ENCODE measurements at regions not wholly inside any gene's neighbourhood (a gene's known extent, or its start where the extent isn't known, plus 50 kb on each side); places are given as distances from the start of the nearest gene placed in this dataset.
"Not testable (repeated sequence)": the region's sequence is repeated elsewhere in the genome, so short reads cannot be mapped to it uniquely, and the experiment has no call there.

GRCh38 chr18:71223486-71223885 lies 934.6 kb downstream of the SOCS6 start:
- Histone ChIP-seq H3K27ac (no peak overlapping the region), H3K4me1 (replicated peaks) (no peaks in the 10 kb centered on the region), H3K27me3 (replicated peaks) (no peaks in the 10 kb centered on the region), H3K9me3 (replicated peaks) (no peaks in the 10 kb centered on the region), H3K36me3 (no peaks in the 10 kb centered on the region), H3K4me3 (no peak overlapping the region)
- no peak for DNase-seq (ENCODE audit: low read depth in 1 of 2, low spot score in 2 of 2)

- Histone ChIP-seq H3K36me3 (no peaks in the 10 kb centered on the region), H3K9me3 (replicated peaks) (no peaks in the 10 kb centered on the region; the same call in 1 of the 2 replicates), H3K4me1 (replicated peaks) (no peaks in the 10 kb centered on the region), H3K27me3 (replicated peaks) (no peaks in the 10 kb centered on the region), H3K4me3 (no peak overlapping the region), H3K27ac (no peak overlapping the region)
- DNase-seq (ENCODE audit: low read depth in 1 of 2, low spot score in 2 of 2) = no peak
Observed at GRCh38 chr18:71221405-71221804, 932.6 kb downstream of the SOCS6 start.

GRCh38 chr18:71212739-71213138 lies 923.9 kb downstream of the SOCS6 start:
- H3K36me3 ChIP-seq; H3K27me3 ChIP-seq (replicated peaks); DNase-seq (ENCODE audit: low read depth in 1 of 2, low spot score in 2 of 2); H3K9me3 ChIP-seq (replicated peaks); H3K27ac ChIP-seq; H3K4me3 ChIP-seq; H3K4me1 ChIP-seq (replicated peaks): not testable (repeated sequence)

GRCh38 chr18:71212222-71212621 lies 923.4 kb downstream of the SOCS6 start:
- H3K27ac ChIP-seq = no peak overlapping the region
- no peaks in the 10 kb centered on the region for H3K36me3 ChIP-seq
- no peaks in the 10 kb centered on the region for H3K27me3 ChIP-seq (replicated peaks)
- no peak overlapping the region for H3K4me3 ChIP-seq
- no peaks in the 10 kb centered on the region; the same call in 1 of the 2 replicates for H3K9me3 ChIP-seq (replicated peaks)
- H3K4me1 ChIP-seq (replicated peaks) = no peaks in the 10 kb centered on the region
- no peak for DNase-seq (ENCODE audit: low read depth in 1 of 2, low spot score in 2 of 2)

GRCh38 chr18:71209944-71210343 lies 921.1 kb downstream of the SOCS6 start:
- Histone ChIP-seq H3K4me3 (no peak overlapping the region), H3K27me3 (replicated peaks) (no peaks in the 10 kb centered on the region), H3K36me3 (no peaks in the 10 kb centered on the region), H3K9me3 (replicated peaks) (no peaks in the 10 kb centered on the region), H3K4me1 (replicated peaks) (no peaks in the 10 kb centered on the region), H3K27ac (no peak overlapping the region)
- DNase-seq (ENCODE audit: low read depth in 1 of 2, low spot score in 2 of 2) = no peak

- Histone ChIP-seq H3K4me3 (no peak overlapping the region), H3K27me3 (replicated peaks) (no peaks in the 10 kb centered on the region), H3K36me3 (no peaks in the 10 kb centered on the region), H3K9me3 (replicated peaks) (no peaks in the 10 kb centered on the region), H3K4me1 (replicated peaks) (no peaks in the 10 kb centered on the region), H3K27ac (no peak overlapping the region)
- no peak for DNase-seq (ENCODE audit: low read depth in 1 of 2, low spot score in 2 of 2)
Observed at GRCh38 chr18:71194438-71194837, 905.6 kb downstream of the SOCS6 start.

- no peaks in the 10 kb centered on the region for H3K4me1 ChIP-seq (replicated peaks)
- H3K9me3 ChIP-seq (replicated peaks) = no peaks in the 10 kb centered on the region
- no peak for DNase-seq (ENCODE audit: low read depth in 1 of 2, low spot score in 2 of 2)
- H3K36me3 ChIP-seq = no peaks in the 10 kb centered on the region
- H3K27me3 ChIP-seq (replicated peaks) = no peaks in the 10 kb centered on the region
- H3K4me3 ChIP-seq = no peak overlapping the region
- no peak overlapping the region for H3K27ac ChIP-seq
Observed at GRCh38 chr18:71189581-71189980, 900.7 kb downstream of the SOCS6 start.

- no peaks in the 10 kb centered on the region for H3K9me3 ChIP-seq (replicated peaks)
- peak in 1 of 2 experiments; percentile 3 for DNase-seq (ENCODE audit: low read depth in 1 of 2, low spot score in 2 of 2)
- H3K27me3 ChIP-seq (replicated peaks) = no peaks in the 10 kb centered on the region
- H3K4me1 ChIP-seq (replicated peaks) = no peaks in the 10 kb centered on the region
- H3K4me3 ChIP-seq = no peak overlapping the region
- H3K36me3 ChIP-seq = no peaks in the 10 kb centered on the region
- 0 out of 2 replicates have a peak overlapping the region, but pooled peaks have one; percentile 29 for H3K27ac ChIP-seq
Observed at GRCh38 chr18:71168557-71169145, 879.8 kb downstream of the SOCS6 start.

GRCh38 chr18:71136487-71136886 lies 847.6 kb downstream of the SOCS6 start:
- Histone ChIP-seq H3K27me3 (replicated peaks) (no peaks in the 10 kb centered on the region), H3K27ac (no peak overlapping the region), H3K36me3 (no peaks in the 10 kb centered on the region), H3K9me3 (replicated peaks) (no peaks in the 10 kb centered on the region), H3K4me1 (replicated peaks) (no peaks in the 10 kb centered on the region), H3K4me3 (no peak overlapping the region)
- no peak for DNase-seq (ENCODE audit: low read depth in 1 of 2, low spot score in 2 of 2)

GRCh38 chr18:71134122-71134521 lies 845.3 kb downstream of the SOCS6 start:
- H3K9me3 ChIP-seq (replicated peaks) = no peaks in the 10 kb centered on the region
- DNase-seq (ENCODE audit: low read depth in 1 of 2, low spot score in 2 of 2) = no peak
- H3K4me1 ChIP-seq (replicated peaks) = no peaks in the 10 kb centered on the region
- H3K27ac ChIP-seq = no peak overlapping the region
- no peaks in the 10 kb centered on the region for H3K36me3 ChIP-seq
- H3K4me3 ChIP-seq = no peak overlapping the region
- H3K27me3 ChIP-seq (replicated peaks) = no peaks in the 10 kb centered on the region

GRCh38 chr18:71131918-71132317 lies 843.1 kb downstream of the SOCS6 start:
- Histone ChIP-seq H3K27ac (no peak overlapping the region), H3K9me3 (replicated peaks) (no peaks in the 10 kb centered on the region), H3K4me1 (replicated peaks) (no peaks in the 10 kb centered on the region), H3K4me3 (no peak overlapping the region), H3K36me3 (no peaks in the 10 kb centered on the region), H3K27me3 (replicated peaks) (no peaks in the 10 kb centered on the region)
- DNase-seq (ENCODE audit: low read depth in 1 of 2, low spot score in 2 of 2) = no peak

- Histone ChIP-seq H3K4me3 (no peak overlapping the region), H3K36me3 (no peaks in the 10 kb centered on the region), H3K27ac (no peak overlapping the region), H3K27me3 (replicated peaks) (no peaks in the 10 kb centered on the region), H3K4me1 (replicated peaks) (no peaks in the 10 kb centered on the region), H3K9me3 (replicated peaks) (no peaks in the 10 kb centered on the region)
- no peak for DNase-seq (ENCODE audit: low read depth in 1 of 2, low spot score in 2 of 2)
Observed at GRCh38 chr18:71130351-71130750, 841.5 kb downstream of the SOCS6 start.

GRCh38 chr18:71125581-71125980 lies 836.7 kb downstream of the SOCS6 start:
- H3K27ac ChIP-seq = no peak overlapping the region
- DNase-seq (ENCODE audit: low read depth in 1 of 2, low spot score in 2 of 2) = no peak
- H3K4me1 ChIP-seq (replicated peaks) = no peaks in the 10 kb centered on the region

GRCh38 chr18:71116535-71116934 lies 827.7 kb downstream of the SOCS6 start:
- no peak for DNase-seq (ENCODE audit: low read depth in 1 of 2, low spot score in 2 of 2)

More at GRCh38 chr18:71125581-71125980, 836.7 kb downstream of the SOCS6 start:
- Histone ChIP-seq H3K27me3 (replicated peaks) (no peaks in the 10 kb centered on the region), H3K9me3 (replicated peaks) (no peaks in the 10 kb centered on the region; the same call in 1 of the 2 replicates), H3K4me3 (no peak overlapping the region), H3K36me3 (no peaks in the 10 kb centered on the region)

GRCh38 chr18:71115261-71115660 lies 826.4 kb downstream of the SOCS6 start:
- no peaks in the 10 kb centered on the region for H3K4me1 ChIP-seq (replicated peaks)
- no peak for DNase-seq (ENCODE audit: low read depth in 1 of 2, low spot score in 2 of 2)
- no peak overlapping the region for H3K27ac ChIP-seq
- H3K4me3 ChIP-seq = no peak overlapping the region
- H3K27me3 ChIP-seq (replicated peaks) = no peaks in the 10 kb centered on the region
- H3K36me3 ChIP-seq = no peaks in the 10 kb centered on the region
- no peaks in the 10 kb centered on the region for H3K9me3 ChIP-seq (replicated peaks)

More at GRCh38 chr18:71116535-71116934, 827.7 kb downstream of the SOCS6 start:
- Histone ChIP-seq H3K27me3 (replicated peaks) (no peaks in the 10 kb centered on the region), H3K4me3 (no peak overlapping the region), H3K9me3 (replicated peaks) (no peaks in the 10 kb centered on the region), H3K4me1 (replicated peaks) (no peaks in the 10 kb centered on the region), H3K27ac (no peak overlapping the region), H3K36me3 (no peaks in the 10 kb centered on the region)
